Vagina (tissue), 2 donors: ENCODE measurements at regions not wholly inside any gene's neighbourhood (a gene's known extent, or its start where the extent isn't known, plus 50 kb on each side); places are given as distances from the start of the nearest gene placed in this dataset.

Source experiments
- POLR2A ChIP-seq, 2 donors: fragments of 450-650 bp; IDR thresholded peaks; one replicate each; pipeline ENCODE4 v1.6.1; 2017; ENCODE audit warnings: antibody characterized with exemption in 2 of 2, mild to moderate bottlenecking in 2 of 2, moderate library complexity in 2 of 2
- POLR2AphosphoS5 ChIP-seq, 2 donors: sonication (generic); formaldehyde crosslinking; IDR thresholded peaks; one replicate each; pipeline ENCODE4 v1.9.0; 2017; ENCODE audit warnings: antibody characterized with exemption in 2 of 2, mild to moderate bottlenecking in 2 of 2, low read depth in 1 of 2; ENCODE audit not compliant: insufficient read depth in 1 of 2
- TF ChIP-seq, protein P1 (sequence below), 3 experiments: fragments of 450-650 bp in 2 of 3; fragments of 200-600 bp in 1 of 3; sonication (generic) in 1 of 3; IDR thresholded peaks; one replicate each; pipeline ENCODE4 v1.5.1; 2017 to 2019; ENCODE audit warnings: antibody characterized with exemption in 3 of 3, mild to moderate bottlenecking in 2 of 3, moderate library complexity in 2 of 3

DNA sequence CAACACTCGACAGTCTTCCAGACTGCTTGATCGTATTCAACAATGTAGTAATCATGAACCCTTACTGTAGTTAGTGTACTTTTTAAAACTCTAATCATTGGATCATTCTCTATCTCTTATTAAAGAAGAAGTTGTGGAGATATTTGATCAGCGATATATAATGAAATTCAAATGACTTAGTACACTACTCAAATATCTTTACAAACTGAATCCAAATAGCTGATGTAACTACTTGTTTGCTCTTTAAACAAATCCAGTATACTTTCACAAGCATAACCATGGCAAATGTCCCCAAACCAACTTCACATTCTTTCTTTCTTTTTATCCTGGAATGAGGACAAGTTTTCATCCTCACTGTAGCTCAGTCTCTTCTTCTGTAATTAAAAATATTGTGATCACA is 1569.9 kb upstream of the ADGRL3 start:
- TF ChIP-seq, protein P1, sequence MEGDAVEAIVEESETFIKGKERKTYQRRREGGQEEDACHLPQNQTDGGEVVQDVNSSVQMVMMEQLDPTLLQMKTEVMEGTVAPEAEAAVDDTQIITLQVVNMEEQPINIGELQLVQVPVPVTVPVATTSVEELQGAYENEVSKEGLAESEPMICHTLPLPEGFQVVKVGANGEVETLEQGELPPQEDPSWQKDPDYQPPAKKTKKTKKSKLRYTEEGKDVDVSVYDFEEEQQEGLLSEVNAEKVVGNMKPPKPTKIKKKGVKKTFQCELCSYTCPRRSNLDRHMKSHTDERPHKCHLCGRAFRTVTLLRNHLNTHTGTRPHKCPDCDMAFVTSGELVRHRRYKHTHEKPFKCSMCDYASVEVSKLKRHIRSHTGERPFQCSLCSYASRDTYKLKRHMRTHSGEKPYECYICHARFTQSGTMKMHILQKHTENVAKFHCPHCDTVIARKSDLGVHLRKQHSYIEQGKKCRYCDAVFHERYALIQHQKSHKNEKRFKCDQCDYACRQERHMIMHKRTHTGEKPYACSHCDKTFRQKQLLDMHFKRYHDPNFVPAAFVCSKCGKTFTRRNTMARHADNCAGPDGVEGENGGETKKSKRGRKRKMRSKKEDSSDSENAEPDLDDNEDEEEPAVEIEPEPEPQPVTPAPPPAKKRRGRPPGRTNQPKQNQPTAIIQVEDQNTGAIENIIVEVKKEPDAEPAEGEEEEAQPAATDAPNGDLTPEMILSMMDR (IDR thresholded peaks at IDR 0.05) = no peak
- TF ChIP-seq POLR2A (IDR thresholded peaks at IDR 0.05) (no peak), POLR2AphosphoS5 (IDR thresholded peaks at IDR 0.05; ENCODE audit: insufficient read depth in 1 of 2, low read depth in 1 of 2) (no peak)
